GM23338 (cell line): ENCODE measurements at regions not wholly inside any gene's neighbourhood (a gene's known extent, or its start where the extent isn't known, plus 50 kb on each side); places are given as distances from the start of the nearest gene placed in this dataset.

Experiments used
- ATAC-seq: fragments of 200-7000 bp; cut with Tn5 transposase; 3 replicates; pipeline ENCODE4 v1.9.1; 2020
- DNase-seq: peaks from one replicate; pipeline ENCODE4 v3.0.0-alpha.2; 2015; ENCODE audit warnings: low spot score
- H2AFZ ChIP-seq: fragments of 200-600 bp; sonication (generic); 2 replicates; pipeline ENCODE4 v1.8.0; 2016; ENCODE audit warnings: antibody characterized with exemption, mild to moderate bottlenecking, moderate library complexity
- H3F3A ChIP-seq: fragments of 200-600 bp; sonication (generic); replicated peaks from 2 replicates; pipeline ENCODE4 v1.8.0; 2017; ENCODE audit warnings: antibody characterized with exemption, mixed run types, low read depth
- H3K27ac ChIP-seq: fragments of 200-600 bp; sonication (generic); 2 replicates; pipeline ENCODE4 v1.6.1; 2016; ENCODE audit warnings: low read depth
- H3K27me3 ChIP-seq: fragments of 200-600 bp; sonication (generic); 2 replicates; pipeline ENCODE4 v1.8.0; 2016; ENCODE audit warnings: mild to moderate bottlenecking, mixed run types, moderate library complexity; ENCODE audit not compliant: insufficient read depth
- H3K36me3 ChIP-seq: fragments of 200-600 bp; sonication (generic); 2 replicates; pipeline ENCODE4 v1.8.0; 2016; ENCODE audit warnings: mild to moderate bottlenecking; ENCODE audit not compliant: insufficient read depth
- H3K4me1 ChIP-seq: fragments of 200-600 bp; sonication (generic); 2 replicates; pipeline ENCODE4 v1.8.0; 2016; ENCODE audit warnings: mild to moderate bottlenecking, moderate library complexity; ENCODE audit not compliant: insufficient read depth
- H3K4me2 ChIP-seq: fragments of 200-600 bp; sonication (generic); 2 replicates; pipeline ENCODE4 v1.7.1; 2017; ENCODE audit warnings: mixed run types
- H3K4me3 ChIP-seq: fragments of 200-600 bp; sonication (generic); 2 replicates; pipeline ENCODE4 v1.6.1; 2016; ENCODE audit warnings: mixed run types
- H3K79me2 ChIP-seq: fragments of 200-600 bp; sonication (generic); replicated peaks from 2 replicates; pipeline ENCODE4 v1.8.0; 2017; ENCODE audit warnings: mild to moderate bottlenecking; ENCODE audit not compliant: insufficient read depth
- H3K9me2 ChIP-seq: fragments of 200-600 bp; sonication (generic); 2 replicates; pipeline ENCODE4 v1.8.0; 2017; ENCODE audit not compliant: insufficient read depth
- H4K20me1 ChIP-seq: fragments of 200-600 bp; sonication (generic); replicated peaks from 2 replicates; pipeline ENCODE4 v1.8.0; 2017; ENCODE audit warnings: mild to moderate bottlenecking; ENCODE audit not compliant: insufficient read depth
- H3K27ac Mint-ChIP-seq: 2 replicates; pipeline ENCODE4 v1.8.0; 2020; ENCODE audit warnings: inconsistent platforms, mild to moderate bottlenecking, moderate library complexity, mixed read lengths
- H3K27me3 Mint-ChIP-seq: 3 replicates; pipeline ENCODE4 v1.8.0; 2022; ENCODE audit warnings: low read depth, mild to moderate bottlenecking, moderate library complexity, mixed read lengths, inconsistent platforms; ENCODE audit not compliant: insufficient read depth, poor library complexity
- H3K36me3 Mint-ChIP-seq: 3 replicates; pipeline ENCODE4 v1.8.0; 2021; ENCODE audit warnings: low read depth, mild to moderate bottlenecking, inconsistent platforms, moderate library complexity, mixed read lengths
- H3K4me1 Mint-ChIP-seq: 3 replicates; pipeline ENCODE4 v1.8.0; 2020; ENCODE audit warnings: mild to moderate bottlenecking, inconsistent platforms, mixed read lengths
- H3K4me3 Mint-ChIP-seq: 3 replicates; pipeline ENCODE4 v1.8.0; 2021; ENCODE audit warnings: moderate library complexity, mild to moderate bottlenecking, inconsistent platforms, mixed read lengths
- H3K9me3 Mint-ChIP-seq: 3 replicates; pipeline ENCODE4 v1.8.0; 2020; ENCODE audit warnings: moderate library complexity, mild to moderate bottlenecking, inconsistent platforms, mixed read lengths
- CREB1 ChIP-seq: fragments of 250-450 bp; sonication (Bioruptor Pico); IDR thresholded peaks from 2 replicates; pipeline ENCODE4 v1.5.0; 2020; ENCODE audit warnings: low read depth, mild to moderate bottlenecking, moderate library complexity
- CTCF ChIP-seq, 2 experiments: fragments of 200-600 bp in 1 of 2; sonication (generic) in 1 of 2; conservative IDR thresholded peaks; 2 replicates each; pipeline versions ENCODE4 v1.5.1 to v1.6.1; 2016 to 2017; ENCODE audit warnings: antibody characterized with exemption in 2 of 2, low read depth in 2 of 2, mild to moderate bottlenecking in 2 of 2, moderate library complexity in 1 of 2
- EZH2 ChIP-seq: fragments of 200-600 bp; sonication (generic); IDR thresholded peaks from one replicate; pipeline ENCODE4 v1.8.0; 2017; ENCODE audit warnings: antibody characterized with exemption, mild to moderate bottlenecking, low read depth; ENCODE audit not compliant: unreplicated experiment
- JUNB ChIP-seq: IDR thresholded peaks from one replicate; pipeline ENCODE4 v1.6.1; 2016; ENCODE audit warnings: antibody characterized with exemption; ENCODE audit not compliant: unreplicated experiment
- NANOG ChIP-seq: IDR thresholded peaks from 2 replicates; pipeline ENCODE4 v1.6.1; 2016; ENCODE audit warnings: antibody characterized with exemption, borderline replicate concordance
- STAT1 ChIP-seq: IDR thresholded peaks from one replicate; pipeline ENCODE4 v1.6.1; 2016; ENCODE audit warnings: antibody characterized with exemption; ENCODE audit not compliant: unreplicated experiment
- ZNF114 ChIP-seq: fragments of 250-450 bp; sonication (Bioruptor Pico); IDR thresholded peaks from 2 replicates; pipeline ENCODE4 v1.5.0; 2020; ENCODE audit warnings: mild to moderate bottlenecking, moderate library complexity
- ZNF331 ChIP-seq: fragments of 250-450 bp; sonication (Bioruptor Pico); IDR thresholded peaks from 2 replicates; pipeline ENCODE4 v1.5.0; 2020; ENCODE audit warnings: low read depth, mild to moderate bottlenecking, moderate library complexity
- ZNF462 ChIP-seq: fragments of 250-450 bp; sonication (Bioruptor Pico); IDR thresholded peaks from 2 replicates; pipeline ENCODE4 v1.5.0; 2020; ENCODE audit warnings: mild to moderate bottlenecking, moderate library complexity

GRCh38 chr2:20551260-20551944 is 99.5 kb downstream of the HS1BP3 start:
- Histone ChIP-seq H3F3A (no peaks in the 10 kb centered on the region), H3K27me3 (no peaks in the 10 kb centered on the region), H4K20me1 (no peaks in the 10 kb centered on the region), H2AFZ (no peak overlapping the region), H3K79me2 (no peaks in the 10 kb centered on the region), H3K27ac (no peak overlapping the region), H3K9me2 (peaks cover 4% of the 10 kb centered on the region; the same call in 1 of the 2 replicates), H3K4me1 (no peaks in the 10 kb centered on the region), H3K36me3 (no peaks in the 10 kb centered on the region), H3K4me2 (no peak overlapping the region), H3K4me3 (no peak overlapping the region)
- no peak overlapping the region for H3K4me3 Mint-ChIP-seq
- H3K9me3 Mint-ChIP-seq, result peaks cover 5% of the 10 kb centered on the region; the same call in 2 of the 3 replicates
- H3K27me3 Mint-ChIP-seq, result peaks cover 4% of the 10 kb centered on the region
- peaks cover 4% of the 10 kb centered on the region; the same call in 1 of the 3 replicates for H3K36me3 Mint-ChIP-seq
- ATAC-seq (no peak), DNase-seq (no peak)
- peaks cover 9% of the 10 kb centered on the region for H3K4me1 Mint-ChIP-seq
- no peak overlapping the region for H3K27ac Mint-ChIP-seq
- TF ChIP-seq EZH2 (no peak), ZNF331 (CRISPR knock-in tag) (no peak), ZNF462 (CRISPR knock-in tag) (no peak), ZNF114 (CRISPR knock-in tag) (no peak), CTCF (conservative IDR thresholded peaks at IDR 0.05; ENCODE audit: low read depth in 2 of 2) (no peak), STAT1 (no peak), NANOG (no peak), CREB1 (no peak), JUNB (no peak)
